ENCODE measurements at regions not wholly inside any gene's neighbourhood (a gene's known extent, or its start where the extent isn't known, plus 50 kb on each side); places are given as distances from the start of the nearest gene placed in this dataset.
A peak's percentile ranks its signal among the peaks of the same experiment; 100 is the strongest.

- no peak overlapping the region for H3K4me3 ChIP-seq (replicated peaks; ENCODE audit: low read depth, low read length)
- TF ChIP-seq, protein P1, sequence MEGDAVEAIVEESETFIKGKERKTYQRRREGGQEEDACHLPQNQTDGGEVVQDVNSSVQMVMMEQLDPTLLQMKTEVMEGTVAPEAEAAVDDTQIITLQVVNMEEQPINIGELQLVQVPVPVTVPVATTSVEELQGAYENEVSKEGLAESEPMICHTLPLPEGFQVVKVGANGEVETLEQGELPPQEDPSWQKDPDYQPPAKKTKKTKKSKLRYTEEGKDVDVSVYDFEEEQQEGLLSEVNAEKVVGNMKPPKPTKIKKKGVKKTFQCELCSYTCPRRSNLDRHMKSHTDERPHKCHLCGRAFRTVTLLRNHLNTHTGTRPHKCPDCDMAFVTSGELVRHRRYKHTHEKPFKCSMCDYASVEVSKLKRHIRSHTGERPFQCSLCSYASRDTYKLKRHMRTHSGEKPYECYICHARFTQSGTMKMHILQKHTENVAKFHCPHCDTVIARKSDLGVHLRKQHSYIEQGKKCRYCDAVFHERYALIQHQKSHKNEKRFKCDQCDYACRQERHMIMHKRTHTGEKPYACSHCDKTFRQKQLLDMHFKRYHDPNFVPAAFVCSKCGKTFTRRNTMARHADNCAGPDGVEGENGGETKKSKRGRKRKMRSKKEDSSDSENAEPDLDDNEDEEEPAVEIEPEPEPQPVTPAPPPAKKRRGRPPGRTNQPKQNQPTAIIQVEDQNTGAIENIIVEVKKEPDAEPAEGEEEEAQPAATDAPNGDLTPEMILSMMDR (IDR thresholded peaks at IDR 0.05; ENCODE audit: low read length, missing control alignments), result no peak
- DNase-seq (ENCODE audit: low read depth), result no peak
These were observed 191.9 kb upstream of the KCNJ16 start for GRCh38 chr17:69883120-69883519.

GRCh38 chr17:69884356-69884755 lies 190.7 kb upstream of the KCNJ16 start:
- H3K4me3 ChIP-seq (replicated peaks; ENCODE audit: low read depth, low read length), result no peak overlapping the region
- TF ChIP-seq, protein P1 (IDR thresholded peaks at IDR 0.05; ENCODE audit: low read length, missing control alignments), result no peak
- no peak for DNase-seq (ENCODE audit: low read depth)

DNA sequence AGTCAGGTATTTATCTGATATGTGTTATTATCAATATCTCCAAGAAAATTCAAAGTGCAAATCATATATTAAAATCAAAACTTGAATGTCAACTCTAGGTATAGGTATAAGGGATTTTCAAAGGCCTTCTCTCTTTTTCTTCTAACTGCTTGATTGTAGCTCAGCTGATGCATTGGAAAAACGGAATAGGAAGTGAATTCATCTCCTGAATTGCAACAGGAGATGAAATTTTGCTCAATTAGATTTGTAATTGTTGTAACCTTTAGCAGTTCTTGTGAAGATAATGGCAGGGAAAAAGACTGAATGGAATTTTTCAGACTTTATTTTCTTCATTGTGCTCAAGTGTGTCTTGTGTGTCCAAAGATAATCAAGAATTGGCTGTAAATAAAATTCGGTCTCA lies 190.2 kb upstream of the KCNJ16 start:
- DNase-seq (ENCODE audit: low read depth), result no peak
- H3K4me3 ChIP-seq (replicated peaks; ENCODE audit: low read depth, low read length), result no peak overlapping the region
- TF ChIP-seq, protein P1 (IDR thresholded peaks at IDR 0.05; ENCODE audit: low read length, missing control alignments), result no peak

GRCh38 chr17:69898601-69899000 lies 176.4 kb upstream of the KCNJ16 start:
- TF ChIP-seq, protein P1 (IDR thresholded peaks at IDR 0.05; ENCODE audit: low read length, missing control alignments), result no peak
- peak; percentile 20 for DNase-seq (ENCODE audit: low read depth)
- H3K4me3 ChIP-seq (replicated peaks; ENCODE audit: low read depth, low read length), result no peak overlapping the region

DNA sequence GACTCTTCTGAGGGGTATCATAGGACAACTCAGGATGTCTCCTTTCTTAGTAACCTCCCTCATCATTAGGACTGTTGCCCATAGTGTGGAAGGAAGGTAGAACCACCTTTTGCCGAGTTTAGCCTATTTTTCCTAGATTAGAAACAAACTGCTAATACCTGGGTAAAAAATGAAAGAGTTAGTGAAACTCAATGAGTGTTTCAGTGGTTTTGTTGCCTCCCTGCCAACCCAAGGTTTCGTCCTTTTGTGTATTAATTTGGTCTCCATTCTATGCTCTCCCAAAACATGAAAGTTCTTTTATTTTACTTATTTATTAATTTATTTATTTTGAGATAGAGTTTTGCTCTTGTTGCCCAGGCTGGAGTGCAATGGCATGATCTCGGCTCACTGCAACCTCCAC lies 174.9 kb upstream of the KCNJ16 start:
- H3K4me3 ChIP-seq (replicated peaks; ENCODE audit: low read depth, low read length), result no peak overlapping the region
- TF ChIP-seq, protein P1 (IDR thresholded peaks at IDR 0.05; ENCODE audit: low read length, missing control alignments), result no peak
- no peak for DNase-seq (ENCODE audit: low read depth)

DNA sequence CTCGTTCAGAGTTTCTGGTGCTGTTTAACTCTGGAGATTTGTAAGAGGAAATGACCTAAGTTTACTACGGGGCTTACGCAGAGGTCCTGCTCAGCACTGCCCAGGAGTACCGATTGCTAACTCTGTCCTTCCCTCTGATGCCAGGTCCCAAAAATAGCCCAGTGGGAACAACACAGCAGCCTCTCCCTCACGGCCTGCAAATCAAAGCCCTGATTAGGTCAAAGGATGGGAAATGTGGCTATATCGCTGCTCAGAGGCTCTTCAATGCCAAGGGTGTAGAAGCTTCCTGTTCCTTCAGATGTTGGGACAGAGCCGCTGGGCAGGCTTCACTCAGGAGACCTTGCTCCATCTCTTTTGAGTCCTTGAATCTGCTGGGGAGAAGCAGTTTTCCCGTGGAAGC lies 174.2 kb upstream of the KCNJ16 start:
- DNase-seq (ENCODE audit: low read depth), result no peak
- TF ChIP-seq, protein P1 (IDR thresholded peaks at IDR 0.05; ENCODE audit: low read length, missing control alignments), result no peak
- no peak overlapping the region for H3K4me3 ChIP-seq (replicated peaks; ENCODE audit: low read depth, low read length)

DNA sequence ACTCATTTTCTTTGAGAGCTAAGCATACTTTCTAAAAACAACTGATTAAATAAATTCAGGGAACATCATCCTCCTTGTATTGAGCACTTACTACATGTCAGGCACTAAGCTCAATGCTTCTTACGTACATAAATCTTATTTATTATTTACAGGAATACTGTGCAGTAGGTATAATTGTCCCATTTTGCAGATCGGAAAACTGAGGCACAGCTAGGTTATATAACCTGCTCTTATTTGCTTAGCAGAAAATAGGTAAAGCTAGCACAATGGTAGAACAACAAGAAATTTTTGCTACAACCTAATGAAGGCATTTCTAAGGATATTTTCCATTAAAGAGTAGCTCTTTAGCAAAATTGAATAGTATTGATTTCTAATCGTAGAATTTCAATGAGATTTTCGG lies 168.7 kb upstream of the KCNJ16 start:
- H3K4me3 ChIP-seq (replicated peaks; ENCODE audit: low read depth, low read length), result no peak overlapping the region
- TF ChIP-seq, protein P1 (IDR thresholded peaks at IDR 0.05; ENCODE audit: low read length, missing control alignments), result no peak
- DNase-seq (ENCODE audit: low read depth), result no peak

Data from fibroblast of pulmonary artery (primary cell).